ENCODE measurements at regions not wholly inside any gene's neighbourhood (a gene's known extent, or its start where the extent isn't known, plus 50 kb on each side); places are given as distances from the start of the nearest gene placed in this dataset.

- Histone ChIP-seq H3K27me3 (ENCODE audit: insufficient read depth, low read depth, low read length) (no peaks in the 10 kb centered on the region), H3K4me3 (ENCODE audit: low read length) (no peak overlapping the region), H3K4me2 (ENCODE audit: low read length) (no peak overlapping the region), H3K9me3 (ENCODE audit: low read length) (no peaks in the 10 kb centered on the region), H3F3A (ENCODE audit: insufficient read depth, low read length, poor library complexity, severe bottlenecking) (no peaks in the 10 kb centered on the region), H3K79me2 (replicated peaks; ENCODE audit: insufficient read depth, low read length) (no peaks in the 10 kb centered on the region), H4K20me1 (ENCODE audit: insufficient read depth) (no peaks in the 10 kb centered on the region), H3K9me2 (ENCODE audit: insufficient read depth, low read length) (no peaks in the 10 kb centered on the region), H3K36me3 (ENCODE audit: insufficient read depth, low read length) (no peaks in the 10 kb centered on the region), H3K27ac (ENCODE audit: low read length) (no peak overlapping the region), H3K9ac (ENCODE audit: low read length) (no peak overlapping the region), H2AFZ (ENCODE audit: low read depth, low read length) (no peak overlapping the region)
- TF ChIP-seq REST (IDR thresholded peaks at IDR 0.05; ENCODE audit: borderline replicate concordance) (no peak), SMC3 (conservative IDR thresholded peaks at IDR 0.05; ENCODE audit: poor library complexity) (no peak)
Measured at GRCh38 chr3:16666206-16666605, 61.0 kb upstream of the DAZL start.

DNA sequence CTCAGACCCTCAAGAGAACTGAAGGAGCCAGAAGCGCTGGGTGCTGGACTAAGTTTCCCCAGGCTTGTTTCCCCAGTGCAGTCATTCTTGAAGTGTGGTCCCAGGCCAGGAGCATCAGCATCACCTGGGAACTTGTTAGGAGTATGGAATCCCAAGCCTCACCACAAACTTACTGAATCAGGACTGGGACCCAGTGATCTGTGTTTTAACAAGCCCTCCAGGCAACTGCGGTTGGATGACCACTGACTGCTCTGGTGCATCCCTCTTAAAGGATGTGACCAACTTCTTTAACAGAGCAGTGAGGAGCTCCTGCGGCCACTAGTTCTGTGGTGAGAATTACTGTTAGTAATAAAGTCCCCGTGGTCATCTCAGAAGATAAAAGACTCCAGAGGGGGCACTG is 62.4 kb upstream of the DAZL start:
- H4K20me1 ChIP-seq (ENCODE audit: insufficient read depth): no peaks in the 10 kb centered on the region
- H3K9me3 ChIP-seq (ENCODE audit: low read length): no peaks in the 10 kb centered on the region
- no peaks in the 10 kb centered on the region for H3K36me3 ChIP-seq (ENCODE audit: insufficient read depth, low read length)
- no peaks in the 10 kb centered on the region for H3K9me2 ChIP-seq (ENCODE audit: insufficient read depth, low read length)
- no peak overlapping the region for H3K4me2 ChIP-seq (ENCODE audit: low read length)
- no peak overlapping the region for H2AFZ ChIP-seq (ENCODE audit: low read depth, low read length)
- TF ChIP-seq POLR2AphosphoS5 (IDR thresholded peaks at IDR 0.05) (no peak), EZH2 (IDR thresholded peaks at IDR 0.05; ENCODE audit: borderline replicate concordance, insufficient read depth, low read length, poor library complexity, severe bottlenecking) (no peak), REST (IDR thresholded peaks at IDR 0.05; ENCODE audit: borderline replicate concordance) (no peak), RAD21 (conservative IDR thresholded peaks at IDR 0.05) (no peak), SMC3 (conservative IDR thresholded peaks at IDR 0.05; ENCODE audit: poor library complexity) (no peak), EP300 (conservative IDR thresholded peaks at IDR 0.05; ENCODE audit: poor library complexity, severe bottlenecking) (no peak), TAF1 (IDR thresholded peaks at IDR 0.05; ENCODE audit: low read depth) (no peak), MXI1 (conservative IDR thresholded peaks at IDR 0.05; ENCODE audit: poor library complexity, severe bottlenecking) (no peak)
- H3F3A ChIP-seq (ENCODE audit: insufficient read depth, low read length, poor library complexity, severe bottlenecking): no peaks in the 10 kb centered on the region
- H3K27me3 ChIP-seq (ENCODE audit: insufficient read depth, low read depth, low read length): no peaks in the 10 kb centered on the region
- H3K79me2 ChIP-seq (replicated peaks; ENCODE audit: insufficient read depth, low read length): no peaks in the 10 kb centered on the region
- H3K27ac ChIP-seq (ENCODE audit: low read length): no peak overlapping the region
- no peak overlapping the region for H3K4me3 ChIP-seq (ENCODE audit: low read length)
- no peak overlapping the region for H3K9ac ChIP-seq (ENCODE audit: low read length)
